Left ventricle myocardium inferior (tissue), 1 donor: ENCODE measurements at regions not wholly inside any gene's neighbourhood (a gene's known extent, or its start where the extent isn't known, plus 50 kb on each side); places are given as distances from the start of the nearest gene placed in this dataset.

Source experiments
- DNase-seq: peaks from one replicate; pipeline ENCODE4 v3.0.0-alpha.2; 2020
- H3K27ac ChIP-seq: fragments of 200-600 bp; replicated peaks from 2 replicates; pipeline ENCODE4 v1.8.0; 2021
- H3K27me3 ChIP-seq: fragments of 200-600 bp; 2 replicates; pipeline ENCODE4 v1.8.0; 2021; ENCODE audit warnings: low read depth
- H3K36me3 ChIP-seq: fragments of 200-600 bp; 2 replicates; pipeline ENCODE4 v1.8.0; 2021
- H3K4me1 ChIP-seq: fragments of 200-600 bp; 2 replicates; pipeline ENCODE4 v1.8.0; 2021
- H3K4me3 ChIP-seq: fragments of 200-600 bp; 2 replicates; pipeline ENCODE4 v1.8.0; 2021; ENCODE audit warnings: mild to moderate bottlenecking, moderate library complexity
- H3K9me3 ChIP-seq: fragments of 200-600 bp; replicated peaks from 2 replicates; pipeline ENCODE4 v1.8.0; 2021
- intact Hi-C: fragments of 100-400 bp; cut with micrococcal nuclease; formaldehyde crosslinking; loops from one replicate; pipeline ENCODE4 v1.11.0; 2022
- TF ChIP-seq, protein P1 (sequence below): fragments of 200-600 bp; IDR thresholded peaks from 2 replicates; pipeline ENCODE4 v1.8.0; 2021; ENCODE audit warnings: antibody characterized with exemption, mild to moderate bottlenecking, borderline replicate concordance
- donor health status: DM: no; HTN: yes; CAD: no; lungs with severe emphysema.

DNA sequence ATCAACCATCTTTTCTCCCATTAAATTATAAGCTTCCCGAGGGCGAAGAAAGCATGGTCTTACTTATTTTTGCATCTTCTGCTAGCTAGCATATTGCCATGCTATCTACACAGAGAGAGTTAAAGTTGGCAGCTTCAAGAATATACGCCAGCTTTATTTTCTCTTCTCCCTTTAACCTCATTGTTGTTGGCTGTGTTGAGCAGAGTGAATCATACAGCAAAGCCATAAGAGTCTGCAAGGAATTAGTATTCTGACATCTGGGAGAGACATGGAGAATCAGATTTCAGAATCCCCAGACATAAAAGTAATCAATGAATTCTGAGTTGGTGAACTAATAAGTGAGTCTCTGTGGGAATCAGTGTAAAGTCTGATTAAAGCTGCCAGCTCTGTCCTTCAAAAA is 649.6 kb upstream of the PTBP2 start:
- Histone ChIP-seq H3K4me1 (no peaks in the 10 kb centered on the region), H3K4me3 (no peak overlapping the region), H3K36me3 (no peaks in the 10 kb centered on the region), H3K27me3 (no peaks in the 10 kb centered on the region), H3K27ac (no peak overlapping the region), H3K9me3 (peaks cover 14% of the 10 kb centered on the region)
- DNase-seq: no peak
- TF ChIP-seq, protein P1, sequence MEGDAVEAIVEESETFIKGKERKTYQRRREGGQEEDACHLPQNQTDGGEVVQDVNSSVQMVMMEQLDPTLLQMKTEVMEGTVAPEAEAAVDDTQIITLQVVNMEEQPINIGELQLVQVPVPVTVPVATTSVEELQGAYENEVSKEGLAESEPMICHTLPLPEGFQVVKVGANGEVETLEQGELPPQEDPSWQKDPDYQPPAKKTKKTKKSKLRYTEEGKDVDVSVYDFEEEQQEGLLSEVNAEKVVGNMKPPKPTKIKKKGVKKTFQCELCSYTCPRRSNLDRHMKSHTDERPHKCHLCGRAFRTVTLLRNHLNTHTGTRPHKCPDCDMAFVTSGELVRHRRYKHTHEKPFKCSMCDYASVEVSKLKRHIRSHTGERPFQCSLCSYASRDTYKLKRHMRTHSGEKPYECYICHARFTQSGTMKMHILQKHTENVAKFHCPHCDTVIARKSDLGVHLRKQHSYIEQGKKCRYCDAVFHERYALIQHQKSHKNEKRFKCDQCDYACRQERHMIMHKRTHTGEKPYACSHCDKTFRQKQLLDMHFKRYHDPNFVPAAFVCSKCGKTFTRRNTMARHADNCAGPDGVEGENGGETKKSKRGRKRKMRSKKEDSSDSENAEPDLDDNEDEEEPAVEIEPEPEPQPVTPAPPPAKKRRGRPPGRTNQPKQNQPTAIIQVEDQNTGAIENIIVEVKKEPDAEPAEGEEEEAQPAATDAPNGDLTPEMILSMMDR: no peak
- intact Hi-C loops: no loop called here

DNA sequence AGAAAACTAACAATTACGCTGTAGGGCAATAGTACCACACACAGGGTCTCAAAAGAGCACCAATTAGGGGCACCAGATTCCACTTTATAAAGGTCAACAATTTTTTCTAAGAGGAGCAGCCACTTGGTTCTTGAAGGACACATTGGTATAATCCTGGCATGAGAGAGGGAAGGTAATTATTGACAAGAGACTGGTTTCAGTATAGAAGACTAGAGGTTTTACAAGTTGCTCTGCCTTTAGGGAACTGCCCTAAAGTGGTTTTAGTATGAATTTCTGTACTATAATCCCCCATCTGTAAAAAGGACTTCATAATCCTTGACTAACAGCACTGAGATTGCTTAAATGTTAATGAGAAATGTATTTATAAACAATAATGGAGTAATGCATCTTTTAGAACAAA is 648.5 kb upstream of the PTBP2 start:
- DNase-seq: no peak
- no peaks in the 10 kb centered on the region for H3K4me1 ChIP-seq
- intact Hi-C loops: no loop called here
- peaks cover 9% of the 10 kb centered on the region for H3K9me3 ChIP-seq
- H3K36me3 ChIP-seq: no peaks in the 10 kb centered on the region
- no peak overlapping the region for H3K27ac ChIP-seq
- TF ChIP-seq, protein P1: no peak
- H3K27me3 ChIP-seq: no peaks in the 10 kb centered on the region
- no peak overlapping the region for H3K4me3 ChIP-seq

DNA sequence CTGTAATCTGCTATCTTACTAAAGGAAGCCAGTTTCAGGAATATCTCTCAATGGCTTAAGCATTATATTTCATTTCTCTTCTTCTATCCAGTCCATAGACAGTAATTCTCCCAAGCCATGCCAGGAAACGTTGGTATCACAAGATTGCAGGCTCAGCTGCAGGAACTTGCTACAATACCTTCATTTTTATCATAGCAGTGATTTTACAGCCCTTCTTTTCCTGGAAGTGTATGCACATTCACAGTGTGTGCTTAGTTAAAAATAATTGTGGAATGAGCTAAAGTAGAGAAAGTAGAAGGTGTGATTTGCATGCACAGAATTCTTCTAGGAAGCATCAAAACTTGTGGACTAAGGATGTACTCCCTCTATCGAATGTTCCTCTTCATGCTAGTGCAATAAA is 647.2 kb upstream of the PTBP2 start:
- DNase-seq: no peak
- H3K4me1 ChIP-seq: no peaks in the 10 kb centered on the region
- no peak overlapping the region for H3K4me3 ChIP-seq
- H3K27ac ChIP-seq: no peak overlapping the region
- H3K27me3 ChIP-seq: no peaks in the 10 kb centered on the region
- H3K36me3 ChIP-seq: no peaks in the 10 kb centered on the region
- TF ChIP-seq, protein P1: no peak
- intact Hi-C loops: no loop called here
- peaks cover 9% of the 10 kb centered on the region for H3K9me3 ChIP-seq

GRCh38 chr1:96074876-96075577 is 646.6 kb upstream of the PTBP2 start:
- Histone ChIP-seq H3K9me3 (peaks cover 9% of the 10 kb centered on the region), H3K4me3 (no peak overlapping the region), H3K36me3 (no peaks in the 10 kb centered on the region), H3K27me3 (no peaks in the 10 kb centered on the region), H3K4me1 (no peaks in the 10 kb centered on the region), H3K27ac (peak overlapping the region; percentile 11)
- DNase-seq: no peak
- TF ChIP-seq, protein P1: no peak
- intact Hi-C loops: no loop called here

DNA sequence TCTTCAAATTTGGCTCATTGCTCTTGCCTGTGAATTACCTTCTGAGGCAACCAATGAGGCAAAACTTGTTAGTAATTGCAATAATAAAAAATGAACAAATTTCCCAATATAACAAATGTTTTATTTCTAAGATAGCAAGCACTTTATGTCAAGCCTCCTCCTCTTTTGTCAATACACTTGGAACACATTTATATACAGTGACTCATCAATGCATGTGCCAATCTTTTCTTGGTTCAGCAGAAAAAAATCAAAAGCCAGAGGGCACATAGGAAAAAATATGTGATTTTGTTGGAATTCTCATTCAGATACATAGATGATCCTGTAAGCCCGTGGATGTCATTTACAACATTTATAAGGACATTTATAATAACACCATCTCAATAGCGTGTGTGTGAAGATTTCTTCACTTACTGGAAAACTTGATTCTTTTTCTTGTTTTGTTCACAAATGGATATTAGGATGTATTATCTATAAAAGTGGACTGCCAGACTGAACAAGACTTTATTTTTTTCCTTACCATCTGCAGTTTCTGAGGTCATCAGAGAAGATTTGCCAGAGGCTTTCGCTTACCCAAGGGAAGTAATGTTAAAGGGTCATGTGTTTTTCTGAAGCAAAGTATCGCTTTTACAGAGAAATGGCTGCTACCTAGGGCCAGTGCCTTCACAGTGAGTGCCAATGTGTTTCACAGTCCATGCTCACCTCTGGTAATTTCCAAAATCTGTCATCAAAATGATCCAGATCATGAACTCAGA is 645.7 kb upstream of the PTBP2 start:
- Histone ChIP-seq H3K4me1 (no peaks in the 10 kb centered on the region), H3K4me3 (no peak overlapping the region), H3K36me3 (no peaks in the 10 kb centered on the region), H3K27ac (peak overlapping the region; percentile 16), H3K27me3 (no peaks in the 10 kb centered on the region), H3K9me3 (peaks cover 7% of the 10 kb centered on the region)
- intact Hi-C loops: no loop called here
- TF ChIP-seq, protein P1: no peak
- DNase-seq: no peak
